KMS-11 (cell line): ENCODE measurements at regions not wholly inside any gene's neighbourhood (a gene's known extent, or its start where the extent isn't known, plus 50 kb on each side); places are given as distances from the start of the nearest gene placed in this dataset.
"Not testable (repeated sequence)": the region's sequence is repeated elsewhere in the genome, so short reads cannot be mapped to it uniquely, and the experiment has no call there.

Experiments
- H2AFZ ChIP-seq: fragments of 200-600 bp; sonication (generic); 2 replicates; pipeline ENCODE4 v1.6.1; 2016; ENCODE audit warnings: antibody characterized with exemption, mixed run types, low read depth
- H3K27ac ChIP-seq: fragments of 200-600 bp; sonication (generic); 2 replicates; pipeline ENCODE4 v1.6.1; 2016; ENCODE audit warnings: mild to moderate bottlenecking, mixed run types
- H3K27me3 ChIP-seq: fragments of 200-600 bp; sonication (generic); 2 replicates; pipeline ENCODE4 v1.6.1; 2017; ENCODE audit warnings: mild to moderate bottlenecking, low read depth, mixed run types, moderate library complexity; ENCODE audit not compliant: insufficient read depth
- H3K36me3 ChIP-seq: fragments of 200-600 bp; sonication (generic); 2 replicates; pipeline ENCODE4 v1.6.1; 2017; ENCODE audit warnings: mild to moderate bottlenecking, mixed run types; ENCODE audit not compliant: insufficient read depth
- H3K4me1 ChIP-seq: fragments of 200-600 bp; sonication (generic); 2 replicates; pipeline ENCODE4 v1.6.1; 2016; ENCODE audit warnings: mild to moderate bottlenecking, low read depth, mixed run types; ENCODE audit not compliant: poor library complexity, severe bottlenecking
- H3K4me2 ChIP-seq: fragments of 200-600 bp; sonication (generic); 2 replicates; pipeline ENCODE4 v1.7.0; 2016; ENCODE audit warnings: mild to moderate bottlenecking, mixed run types
- H3K4me3 ChIP-seq: fragments of 200-600 bp; sonication (generic); IDR thresholded peaks from 2 replicates; pipeline ENCODE4 v1.6.1; 2017; ENCODE audit warnings: low read depth, low read length, mixed read lengths; ENCODE audit not compliant: insufficient read depth
- H3K79me2 ChIP-seq: fragments of 200-600 bp; sonication (generic); 2 replicates; pipeline ENCODE4 v1.6.1; 2016; ENCODE audit warnings: low read depth, mixed run types; ENCODE audit not compliant: insufficient read depth
- H3K9ac ChIP-seq: fragments of 200-600 bp; sonication (generic); 2 replicates; pipeline ENCODE4 v1.6.1; 2016; ENCODE audit warnings: mild to moderate bottlenecking, mixed run types
- H4K20me1 ChIP-seq: fragments of 200-600 bp; sonication (generic); 2 replicates; pipeline ENCODE4 v1.6.1; 2016; ENCODE audit warnings: mild to moderate bottlenecking, mixed run types; ENCODE audit not compliant: insufficient read depth
- TF ChIP-seq, protein P1 (sequence below): fragments of 200-600 bp; sonication (generic); conservative IDR thresholded peaks from 2 replicates; pipeline ENCODE4 v1.6.1; 2017; ENCODE audit warnings: low read depth, mild to moderate bottlenecking, antibody characterized with exemption, low read length, moderate library complexity, mixed read lengths

DNA sequence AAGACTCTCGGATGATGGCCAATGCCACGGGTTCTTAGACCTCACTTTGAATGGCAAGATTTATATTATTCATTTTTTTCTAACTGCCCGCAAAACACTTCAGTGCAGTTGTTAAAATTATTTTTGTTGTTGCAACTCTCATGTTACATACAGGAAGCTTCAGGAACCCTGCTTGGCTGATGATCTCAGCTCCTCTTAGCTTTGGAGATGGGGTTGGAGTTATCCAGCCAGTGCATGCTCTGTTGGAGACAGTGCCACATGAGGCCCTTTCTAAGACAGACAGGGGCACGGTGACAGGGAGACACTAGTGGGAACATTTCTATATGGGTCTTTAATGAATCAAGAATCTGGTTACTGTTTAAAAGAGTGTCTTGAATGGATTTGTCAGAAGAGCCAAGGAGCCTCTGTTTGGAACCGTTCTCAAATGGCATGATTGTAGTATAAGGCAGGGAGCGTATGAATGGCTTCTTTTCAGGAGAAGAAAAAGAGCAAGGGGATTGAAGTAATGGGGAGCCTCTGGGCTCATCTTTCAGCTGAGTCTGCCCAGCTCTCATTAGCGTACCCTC lies 61.9 kb upstream of the ENPP6 start:
- no peak overlapping the region for H3K9ac ChIP-seq
- H3K79me2 ChIP-seq = no peaks in the 10 kb centered on the region; the same call in 1 of the 2 replicates
- H4K20me1 ChIP-seq = no peaks in the 10 kb centered on the region
- H3K36me3 ChIP-seq = no peaks in the 10 kb centered on the region
- no peak overlapping the region for H3K4me3 ChIP-seq
- peak overlapping the region; percentile 93 for H3K4me2 ChIP-seq
- H3K27ac ChIP-seq = peak overlapping the region; percentile 99
- H2AFZ ChIP-seq = no peak overlapping the region
- H3K27me3 ChIP-seq = no peaks in the 10 kb centered on the region
- peaks cover 74% of the 10 kb centered on the region for H3K4me1 ChIP-seq
- TF ChIP-seq, protein P1, sequence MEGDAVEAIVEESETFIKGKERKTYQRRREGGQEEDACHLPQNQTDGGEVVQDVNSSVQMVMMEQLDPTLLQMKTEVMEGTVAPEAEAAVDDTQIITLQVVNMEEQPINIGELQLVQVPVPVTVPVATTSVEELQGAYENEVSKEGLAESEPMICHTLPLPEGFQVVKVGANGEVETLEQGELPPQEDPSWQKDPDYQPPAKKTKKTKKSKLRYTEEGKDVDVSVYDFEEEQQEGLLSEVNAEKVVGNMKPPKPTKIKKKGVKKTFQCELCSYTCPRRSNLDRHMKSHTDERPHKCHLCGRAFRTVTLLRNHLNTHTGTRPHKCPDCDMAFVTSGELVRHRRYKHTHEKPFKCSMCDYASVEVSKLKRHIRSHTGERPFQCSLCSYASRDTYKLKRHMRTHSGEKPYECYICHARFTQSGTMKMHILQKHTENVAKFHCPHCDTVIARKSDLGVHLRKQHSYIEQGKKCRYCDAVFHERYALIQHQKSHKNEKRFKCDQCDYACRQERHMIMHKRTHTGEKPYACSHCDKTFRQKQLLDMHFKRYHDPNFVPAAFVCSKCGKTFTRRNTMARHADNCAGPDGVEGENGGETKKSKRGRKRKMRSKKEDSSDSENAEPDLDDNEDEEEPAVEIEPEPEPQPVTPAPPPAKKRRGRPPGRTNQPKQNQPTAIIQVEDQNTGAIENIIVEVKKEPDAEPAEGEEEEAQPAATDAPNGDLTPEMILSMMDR = no peak

GRCh38 chr4:184277769-184278168 lies 60.1 kb upstream of the ENPP6 start:
- not testable (repeated sequence) for H3K4me3 ChIP-seq, H4K20me1 ChIP-seq, H3K27ac ChIP-seq, H3K36me3 ChIP-seq, H2AFZ ChIP-seq, H3K9ac ChIP-seq, H3K4me2 ChIP-seq, H3K79me2 ChIP-seq, H3K27me3 ChIP-seq
- peaks cover 62% of the 10 kb centered on the region for H3K4me1 ChIP-seq

GRCh38 chr4:184277010-184277409 lies 59.3 kb upstream of the ENPP6 start:
- H2AFZ ChIP-seq, H3K79me2 ChIP-seq: not testable (repeated sequence)
- H3K4me1 ChIP-seq = peaks cover 62% of the 10 kb centered on the region

DNA sequence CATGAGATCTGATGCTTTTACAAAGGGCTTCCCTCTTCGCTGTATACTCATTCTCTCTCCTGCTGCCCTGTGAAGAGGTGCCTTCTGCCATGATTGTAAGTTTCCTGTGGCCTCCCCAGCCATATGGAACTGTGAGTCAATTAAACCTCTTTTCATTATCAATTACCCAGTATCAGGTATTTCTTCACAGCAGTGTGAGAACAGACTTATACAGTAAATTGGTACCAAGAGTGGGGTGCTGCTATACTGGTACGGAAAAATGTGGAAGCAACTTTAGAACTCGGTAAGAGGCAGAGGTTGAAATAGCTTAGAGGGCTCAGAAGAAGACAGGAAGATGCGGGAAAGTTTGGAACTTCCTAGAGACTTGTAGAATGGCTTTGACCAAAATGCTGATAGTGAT lies 58.7 kb upstream of the ENPP6 start:
- not testable (repeated sequence) for H3K9ac ChIP-seq, H3K27ac ChIP-seq, H3K36me3 ChIP-seq, H2AFZ ChIP-seq, H3K4me2 ChIP-seq, H3K27me3 ChIP-seq, H3K4me3 ChIP-seq, H3K79me2 ChIP-seq, H4K20me1 ChIP-seq
- peaks cover 62% of the 10 kb centered on the region for H3K4me1 ChIP-seq

More at GRCh38 chr4:184277010-184277409, 59.3 kb upstream of the ENPP6 start:
- not testable (repeated sequence) for H3K27ac ChIP-seq, H3K4me2 ChIP-seq, H4K20me1 ChIP-seq, H3K9ac ChIP-seq, H3K4me3 ChIP-seq, H3K36me3 ChIP-seq, H3K27me3 ChIP-seq

DNA sequence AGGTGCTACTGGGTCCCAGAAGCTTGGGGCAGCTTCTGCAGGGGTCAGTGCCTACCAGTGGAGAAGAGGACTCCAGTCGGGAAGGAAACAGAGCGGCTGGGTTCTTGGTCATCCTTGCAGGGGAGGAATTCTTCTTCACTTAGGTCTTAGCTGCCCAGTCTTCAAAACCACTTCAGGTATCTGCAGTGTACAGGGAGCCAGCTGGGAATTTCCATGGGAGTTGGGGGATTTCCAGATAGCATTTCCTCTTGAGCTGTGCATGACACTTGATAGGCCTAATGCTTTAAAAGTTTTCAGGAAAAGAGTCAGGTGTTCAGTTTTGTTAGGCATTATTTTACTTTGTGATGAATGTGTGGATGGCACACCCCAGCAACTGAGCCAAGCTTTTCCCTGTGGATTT lies 58.1 kb upstream of the ENPP6 start:
- no peak overlapping the region for H3K4me3 ChIP-seq
- H4K20me1 ChIP-seq = no peaks in the 10 kb centered on the region
- H3K79me2 ChIP-seq = no peaks in the 10 kb centered on the region
- H3K27me3 ChIP-seq = no peaks in the 10 kb centered on the region
- H3K36me3 ChIP-seq = no peaks in the 10 kb centered on the region
- no peak overlapping the region for H3K27ac ChIP-seq
- no peak overlapping the region for H3K4me2 ChIP-seq
- peaks cover 62% of the 10 kb centered on the region for H3K4me1 ChIP-seq
- H2AFZ ChIP-seq = no peak overlapping the region
- no peak overlapping the region for H3K9ac ChIP-seq
- TF ChIP-seq, protein P1 = no peak

- Histone ChIP-seq H3K4me3 (no peak overlapping the region), H4K20me1 (no peaks in the 10 kb centered on the region), H3K79me2 (no peaks in the 10 kb centered on the region), H3K27me3 (no peaks in the 10 kb centered on the region), H3K9ac (no peak overlapping the region), H2AFZ (no peak overlapping the region), H3K4me1 (peaks cover 62% of the 10 kb centered on the region), H3K4me2 (no peak overlapping the region), H3K27ac (no peak overlapping the region), H3K36me3 (no peaks in the 10 kb centered on the region)
- TF ChIP-seq, protein P1 = no peak
Measured at GRCh38 chr4:184274286-184274951, 56.7 kb upstream of the ENPP6 start.
